HCT116 (cell line): ENCODE measurements at regions not wholly inside any gene's neighbourhood (a gene's known extent, or its start where the extent isn't known, plus 50 kb on each side); places are given as distances from the start of the nearest gene placed in this dataset.
"Not testable (repeated sequence)": the region's sequence is repeated elsewhere in the genome, so short reads cannot be mapped to it uniquely, and the experiment has no call there.

Experiments
- ATAC-seq: fragments of 200-7000 bp; cut with Tn5 transposase; 2 replicates; pipeline ENCODE4 v1.9.1; 2020; ENCODE audit warnings: mild to moderate bottlenecking, moderate library complexity
- BruUV-seq: library from RNA; stranded (reverse); fragments of 400-500 nt; replicated peaks from 2 replicates; lab custom pipeline; 2021; lab: Mats Ljungman, UMichigan
- CTCF ChIA-PET: fragments of 300-600 bp; sonication (Branson Sonifier 250); formaldehyde crosslinking; loops from one replicate; lab custom pipeline; 2021; ENCODE audit warnings: antibody characterized with exemption; lab: Charles Lee
- POLR2A ChIA-PET: fragments of 300-600, 350-600 bp; sonication (Branson Sonifier 250); formaldehyde crosslinking; loops from one replicate; lab custom pipeline; 2021; ENCODE audit warnings: antibody characterized with exemption; lab: Charles Lee
- RAD21 ChIA-PET, 2 experiments: fragments of 300-600 bp; sonication (Branson Sonifier 250); formaldehyde crosslinking; loops; one replicate each; lab custom pipeline; 2023; ENCODE audit warnings: low total read pairs in 2 of 2; ENCODE audit not compliant: uncharacterized antibody in 2 of 2, unreplicated experiment in 2 of 2, low non-redundant PET in 1 of 2; lab: Charles Lee
- DNase-seq: peaks from one replicate; pipeline ENCODE4 v3.0.0-alpha.2; 2010; ENCODE audit warnings: low read depth, low spot score
- H2AFZ ChIP-seq: fragments of 200-600 bp; shearing (Covaris generic), sonication (generic); 2 replicates; pipeline ENCODE4 v1.6.1; 2017; ENCODE audit warnings: low read depth, mixed run types, mixed read lengths, antibody characterized with exemption, low read length; ENCODE audit not compliant: poor library complexity, severe bottlenecking
- H3K27ac ChIP-seq: 2 replicates; pipeline ENCODE4 v1.5.1; 2012; ENCODE audit warnings: low read depth, low read length
- H3K27me3 ChIP-seq: fragments of 200-600 bp; sonication (generic); 2 replicates; pipeline ENCODE4 v1.6.1; 2016; ENCODE audit warnings: mixed run types, low read length, mixed read lengths; ENCODE audit not compliant: insufficient read depth
- H3K36me3 ChIP-seq, 2 experiments: fragments of 200-500 bp in 1 of 2; fragments of 200-600 bp in 1 of 2; sonication (Bioruptor generic) in 1 of 2; sonication (generic) in 1 of 2; 2 replicates each; pipeline versions ENCODE4 v1.5.1 to v1.6.1; 2014 to 2016; ENCODE audit warnings: low read length in 2 of 2, inconsistent platforms in 1 of 2, mixed read lengths in 1 of 2, mixed run types in 1 of 2; ENCODE audit not compliant: insufficient read depth in 2 of 2, control insufficient read depth in 1 of 2
- H3K4me1 ChIP-seq, 2 experiments: fragments of 200-600 bp in 1 of 2; sonication (generic) in 1 of 2; 2 replicates each; pipeline versions ENCODE4 v1.5.1 to v1.6.1; 2012 to 2017; ENCODE audit warnings: low read length in 2 of 2, inconsistent platforms in 1 of 2, mild to moderate bottlenecking in 1 of 2, mixed read lengths in 1 of 2, mixed run types in 1 of 2, moderate library complexity in 1 of 2; ENCODE audit not compliant: insufficient read depth in 2 of 2, control insufficient read depth in 1 of 2
- H3K4me2 ChIP-seq: fragments of 200-600 bp; sonication (generic); 2 replicates; pipeline ENCODE4 v1.6.1; 2017; ENCODE audit warnings: mixed run types, low read length, mixed read lengths
- H3K4me3 ChIP-seq, 2 experiments: fragments of 200-600 bp in 1 of 2; sonication (generic) in 1 of 2; replicated peaks in 1 of 2; 2 replicates each; pipeline ENCODE4 v1.5.1; 2011 to 2016; ENCODE audit warnings: low read length in 2 of 2, control low read depth in 1 of 2, low read depth in 1 of 2, mild to moderate bottlenecking in 1 of 2, mixed read lengths in 1 of 2, mixed run types in 1 of 2
- H3K79me2 ChIP-seq: fragments of 200-600 bp; sonication (generic); 2 replicates; pipeline ENCODE4 v1.6.1; 2017; ENCODE audit warnings: mild to moderate bottlenecking, mixed run types, low read length, moderate library complexity, mixed read lengths; ENCODE audit not compliant: insufficient read depth
- H3K9ac ChIP-seq: fragments of 200-600 bp; sonication (generic); 2 replicates; pipeline ENCODE4 v1.6.1; 2016; ENCODE audit warnings: low read length, mixed read lengths
- H3K9me2 ChIP-seq: fragments of 200-600 bp; sonication (generic), shearing (Covaris generic); 2 replicates; pipeline ENCODE4 v1.6.1; 2017; ENCODE audit warnings: mixed run types, mild to moderate bottlenecking, moderate library complexity; ENCODE audit not compliant: insufficient read depth
- H3K9me3 ChIP-seq, 2 experiments: fragments of 200-500 bp in 1 of 2; fragments of 200-600 bp in 1 of 2; sonication (Bioruptor generic) in 1 of 2; sonication (generic) in 1 of 2; 2 replicates each; pipeline ENCODE4 v1.6.1; 2014 to 2017; ENCODE audit warnings: low read length in 2 of 2, mixed read lengths in 2 of 2, inconsistent platforms in 1 of 2, low read depth in 1 of 2, mild to moderate bottlenecking in 1 of 2, mixed run types in 1 of 2, moderate library complexity in 1 of 2; ENCODE audit not compliant: control insufficient read depth in 1 of 2, insufficient read depth in 1 of 2
- H4K20me1 ChIP-seq: fragments of 200-600 bp; sonication (generic), shearing (Covaris generic); 2 replicates; pipeline ENCODE4 v1.6.1; 2017; ENCODE audit warnings: mixed run types, mild to moderate bottlenecking, moderate library complexity; ENCODE audit not compliant: insufficient read depth
- ATF3 ChIP-seq: IDR thresholded peaks from 2 replicates; pipeline ENCODE4 v1.6.1; 2012
- CBX3 ChIP-seq: IDR thresholded peaks from 2 replicates; pipeline ENCODE4 v1.6.1; 2012; ENCODE audit warnings: low read depth
- CEBPB ChIP-seq: IDR thresholded peaks from 2 replicates; pipeline ENCODE4 v1.6.1; 2012; ENCODE audit warnings: low read depth
- CTCF ChIP-seq, 3 experiments: fragments of 200-600 bp in 1 of 3; sonication (generic) in 1 of 3; IDR thresholded peaks in 2 of 3; conservative IDR thresholded peaks in 1 of 3; 2 replicates each; pipeline ENCODE4 v1.5.1; 2012 to 2017; ENCODE audit warnings: low read depth in 2 of 3, low read length in 2 of 3, antibody characterized with exemption in 1 of 3, borderline replicate concordance in 1 of 3, control low read depth in 1 of 3, mild to moderate bottlenecking in 1 of 3, mixed read lengths in 1 of 3, mixed run types in 1 of 3, moderate library complexity in 1 of 3; ENCODE audit not compliant: insufficient read depth in 1 of 3
- EZH2 ChIP-seq: fragments of 200-600 bp; sonication (generic); IDR thresholded peaks from 2 replicates; pipeline ENCODE4 v1.6.1; 2017; ENCODE audit warnings: antibody characterized with exemption, mixed run types
- FOSL1 ChIP-seq: IDR thresholded peaks from 2 replicates; pipeline ENCODE4 v1.6.1; 2012; ENCODE audit warnings: low read depth
- MAX ChIP-seq: IDR thresholded peaks from 2 replicates; pipeline ENCODE4 v1.6.1; 2012
- POLR2A ChIP-seq: IDR thresholded peaks from 2 replicates; pipeline ENCODE4 v1.7.0; 2011; ENCODE audit warnings: borderline replicate concordance; ENCODE audit not compliant: insufficient read depth, insufficient read length; ENCODE audit errors: extremely low read depth
- POLR2AphosphoS5 ChIP-seq: IDR thresholded peaks from 2 replicates; pipeline ENCODE4 v1.6.1; 2011; ENCODE audit warnings: mild to moderate bottlenecking, low read depth, low read length, moderate library complexity
- SRF ChIP-seq: IDR thresholded peaks from 2 replicates; pipeline ENCODE4 v1.6.1; 2012; ENCODE audit warnings: low read depth
- TCF7L2 ChIP-seq: IDR thresholded peaks from 2 replicates; pipeline ENCODE4 v1.7.0; 2011; ENCODE audit warnings: borderline replicate concordance, inconsistent platforms; ENCODE audit not compliant: insufficient read depth, insufficient read length; ENCODE audit errors: extremely low read depth
- ZBTB33 ChIP-seq: IDR thresholded peaks from 2 replicates; pipeline ENCODE4 v1.6.1; 2011; ENCODE audit warnings: mild to moderate bottlenecking, low read length, moderate library complexity; ENCODE audit not compliant: insufficient replicate concordance; ENCODE audit errors: extremely low read depth
- ZFX ChIP-seq: fragments of 450-650 bp; IDR thresholded peaks from 2 replicates; pipeline ENCODE4 v1.6.1; 2017
- ZNF274 ChIP-seq: fragments of 200-500 bp; sonication (Bioruptor generic); IDR thresholded peaks from 2 replicates; pipeline ENCODE4 v1.6.1; 2014; ENCODE audit warnings: mild to moderate bottlenecking, low read depth, low read length, inconsistent platforms
- intact Hi-C: fragments of 100-400 bp; cut with micrococcal nuclease; formaldehyde crosslinking; loops from 2 replicates; pipeline ENCODE4 v1.10.0; 2022

GRCh38 chr5:98341038-98342032 is 432.1 kb upstream of the RGMB start:
- no peaks in the 10 kb centered on the region for H3K9me2 ChIP-seq
- H3K27ac ChIP-seq = no peak overlapping the region
- no peak overlapping the region for H3K9ac ChIP-seq
- ChIA-PET POLR2A (no interaction called here), CTCF (no interaction called here), RAD21 (no interaction called here)
- H3K4me1 ChIP-seq = no peaks in the 10 kb centered on the region
- intact Hi-C loops = no loop called here
- H3K9me3 ChIP-seq = no peaks in the 10 kb centered on the region
- TF ChIP-seq TCF7L2 = no peak
- TF ChIP-seq ATF3 = no peak
- TF ChIP-seq ZBTB33 = no peak
- TF ChIP-seq CBX3 = no peak
- no peak for TF ChIP-seq POLR2A
- TF ChIP-seq CEBPB = no peak
- TF ChIP-seq POLR2AphosphoS5 = no peak
- no peak for TF ChIP-seq FOSL1
- TF ChIP-seq EZH2 = no peak
- no peak for TF ChIP-seq ZFX
- no peak for TF ChIP-seq ZNF274
- no peak for TF ChIP-seq CTCF (IDR thresholded peaks at IDR 0.05 in 2 of 3, conservative IDR thresholded peaks at IDR 0.05 in 1 of 3; ENCODE audit: borderline replicate concordance in 1 of 3, insufficient read depth in 1 of 3, low read depth in 2 of 3, low read length in 2 of 3)
- TF ChIP-seq MAX = no peak
- TF ChIP-seq SRF = no peak
- no peaks in the 10 kb centered on the region for H3K36me3 ChIP-seq
- no TSS peak for BruUV-seq
- no peak overlapping the region for H3K4me3 ChIP-seq
- H3K79me2 ChIP-seq = no peaks in the 10 kb centered on the region
- no peaks in the 10 kb centered on the region for H4K20me1 ChIP-seq
- no peaks in the 10 kb centered on the region for H3K27me3 ChIP-seq
- ATAC-seq = no peak
- H3K4me2 ChIP-seq = no peak overlapping the region
- no peak overlapping the region for H2AFZ ChIP-seq
- DNase-seq = no peak

GRCh38 chr5:98342958-98343660 is 430.4 kb upstream of the RGMB start:
- intact Hi-C loops, CTCF ChIA-PET, DNase-seq, H3K27me3 ChIP-seq, H3K4me2 ChIP-seq, H4K20me1 ChIP-seq, H3K9ac ChIP-seq, RAD21 ChIA-PET, H3K4me1 ChIP-seq, H3K36me3 ChIP-seq, H2AFZ ChIP-seq, H3K4me3 ChIP-seq, POLR2A ChIA-PET, H3K9me3 ChIP-seq, BruUV-seq, H3K79me2 ChIP-seq, H3K27ac ChIP-seq, ATAC-seq, H3K9me2 ChIP-seq: not testable (repeated sequence)
